ENCODE measurements at regions not wholly inside any gene's neighbourhood (a gene's known extent, or its start where the extent isn't known, plus 50 kb on each side); places are given as distances from the start of the nearest gene placed in this dataset.

GRCh38 chr21:27192281-27192949 is 225.5 kb upstream of the ADAMTS5 start:
- H3K9me3 ChIP-seq (ENCODE audit: control insufficient read depth, low read depth, low read length): no peaks in the 10 kb centered on the region
- H3K79me2 ChIP-seq (ENCODE audit: control insufficient read depth, insufficient read depth, low read length): no peaks in the 10 kb centered on the region
- FAIRE-seq (no peak), DNase-seq (ENCODE audit: low read depth, low spot score) (no peak)
- H3K27ac ChIP-seq (ENCODE audit: control insufficient read depth, insufficient read depth, low read length): no peak overlapping the region
- no peaks in the 10 kb centered on the region for H3K27me3 ChIP-seq (ENCODE audit: control insufficient read depth, extremely low read depth, insufficient read depth, low read length)
- H4K20me1 ChIP-seq (ENCODE audit: control insufficient read depth, extremely low read depth, insufficient read depth, low read length): no peaks in the 10 kb centered on the region
- H3K4me1 ChIP-seq (ENCODE audit: control insufficient read depth, extremely low read depth, insufficient read depth, low read length): peaks cover 2% of the 10 kb centered on the region
- no peak overlapping the region for H2AFZ ChIP-seq (ENCODE audit: control insufficient read depth, low read length)
- no peak overlapping the region for H3K4me3 ChIP-seq (ENCODE audit: control insufficient read depth in 2 of 3, extremely low read depth in 1 of 3, insufficient read depth in 2 of 3, low read depth in 1 of 3, low read length in 3 of 3)
- no peak overlapping the region for H3K4me2 ChIP-seq (ENCODE audit: control insufficient read depth, extremely low read depth, insufficient read depth, low read depth, low read length)
- TF ChIP-seq CTCF (optimal IDR thresholded peaks at IDR 0.05 in 1 of 3, IDR thresholded peaks at IDR 0.05 in 1 of 3, conservative IDR thresholded peaks at IDR 0.05 in 1 of 3; ENCODE audit: extremely low read depth in 1 of 3, insufficient read depth in 2 of 3, low read length in 3 of 3) (no peak), EZH2 (IDR thresholded peaks at IDR 0.05; ENCODE audit: low read length) (no peak)
- dilution Hi-C loops (cut with MboI; ENCODE audit: extremely low pct_ligation_motif_present, low sequenced_read_pairs): no loop called here
- no peaks in the 10 kb centered on the region for H3K9me1 ChIP-seq (ENCODE audit: control insufficient read depth, extremely low read depth, insufficient read depth, low read length)
- no peak overlapping the region for H3K9ac ChIP-seq (ENCODE audit: control insufficient read depth, extremely low read depth, insufficient read depth, low read length)
- no peaks in the 10 kb centered on the region for H3K36me3 ChIP-seq (ENCODE audit: control insufficient read depth in 2 of 2, extremely low read depth in 1 of 2, insufficient read depth in 2 of 2, low read length in 2 of 2)

DNA sequence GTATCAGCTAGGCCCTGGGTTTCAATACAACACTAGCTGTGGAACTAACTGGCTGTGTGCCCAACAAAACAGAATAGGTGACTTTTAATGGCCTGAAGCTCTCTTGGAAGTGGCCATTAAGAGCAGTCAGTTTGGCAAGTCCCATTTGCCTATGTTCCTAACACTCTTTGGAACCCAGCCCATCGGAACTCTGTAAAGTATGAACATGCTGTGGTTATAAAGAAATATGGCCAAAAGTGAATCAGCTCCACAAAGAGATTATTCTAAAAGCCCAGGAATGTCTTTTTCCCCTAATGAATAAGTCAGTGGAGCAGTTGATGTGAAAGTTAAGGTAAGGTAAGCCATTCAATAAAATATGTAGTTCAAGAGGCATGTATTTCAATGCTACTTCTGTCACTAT is 223.7 kb upstream of the ADAMTS5 start:
- no peaks in the 10 kb centered on the region for H3K9me3 ChIP-seq (ENCODE audit: control insufficient read depth, low read depth, low read length)
- DNase-seq (ENCODE audit: low read depth, low spot score) (no peak), FAIRE-seq (peak; percentile 85)
- H3K4me2 ChIP-seq (ENCODE audit: control insufficient read depth, extremely low read depth, insufficient read depth, low read depth, low read length): no peak overlapping the region
- no peaks in the 10 kb centered on the region for H3K27me3 ChIP-seq (ENCODE audit: control insufficient read depth, extremely low read depth, insufficient read depth, low read length)
- no peak overlapping the region for H3K9ac ChIP-seq (ENCODE audit: control insufficient read depth, extremely low read depth, insufficient read depth, low read length)
- dilution Hi-C loops (cut with MboI; ENCODE audit: extremely low pct_ligation_motif_present, low sequenced_read_pairs): no loop called here
- H3K9me1 ChIP-seq (ENCODE audit: control insufficient read depth, extremely low read depth, insufficient read depth, low read length): no peaks in the 10 kb centered on the region
- TF ChIP-seq CTCF (optimal IDR thresholded peaks at IDR 0.05 in 1 of 3, IDR thresholded peaks at IDR 0.05 in 1 of 3, conservative IDR thresholded peaks at IDR 0.05 in 1 of 3; ENCODE audit: extremely low read depth in 1 of 3, insufficient read depth in 2 of 3, low read length in 3 of 3) (no peak), EZH2 (IDR thresholded peaks at IDR 0.05; ENCODE audit: low read length) (no peak)
- H3K36me3 ChIP-seq (ENCODE audit: control insufficient read depth in 2 of 2, extremely low read depth in 1 of 2, insufficient read depth in 2 of 2, low read length in 2 of 2): no peaks in the 10 kb centered on the region
- no peaks in the 10 kb centered on the region for H4K20me1 ChIP-seq (ENCODE audit: control insufficient read depth, extremely low read depth, insufficient read depth, low read length)
- no peak overlapping the region for H2AFZ ChIP-seq (ENCODE audit: control insufficient read depth, low read length)
- peaks cover 2% of the 10 kb centered on the region for H3K4me1 ChIP-seq (ENCODE audit: control insufficient read depth, extremely low read depth, insufficient read depth, low read length)
- H3K4me3 ChIP-seq (ENCODE audit: control insufficient read depth in 2 of 3, extremely low read depth in 1 of 3, insufficient read depth in 2 of 3, low read depth in 1 of 3, low read length in 3 of 3): no peak overlapping the region
- H3K79me2 ChIP-seq (ENCODE audit: control insufficient read depth, insufficient read depth, low read length): no peaks in the 10 kb centered on the region
- H3K27ac ChIP-seq (ENCODE audit: control insufficient read depth, insufficient read depth, low read length): no peak overlapping the region
